HFFc6 (cell line): ENCODE measurements at regions not wholly inside any gene's neighbourhood (a gene's known extent, or its start where the extent isn't known, plus 50 kb on each side); places are given as distances from the start of the nearest gene placed in this dataset.
A peak's percentile ranks its signal among the peaks of the same experiment; 100 is the strongest.

ENCODE experiments used
- DNase-seq: peaks from one replicate; pipeline ENCODE4 v3.0.0-alpha.2; 2018
- H3K27ac Mint-ChIP-seq: 2 replicates; pipeline ENCODE4 v1.8.0; 2020; ENCODE audit warnings: mild to moderate bottlenecking, mixed read lengths
- H3K27me3 Mint-ChIP-seq: 2 replicates; pipeline ENCODE4 v1.8.0; 2021; ENCODE audit warnings: mild to moderate bottlenecking, moderate library complexity, mixed read lengths; ENCODE audit not compliant: insufficient read depth
- H3K36me3 Mint-ChIP-seq: 2 replicates; pipeline ENCODE4 v1.8.0; 2021; ENCODE audit warnings: low read depth, mixed read lengths
- H3K4me1 Mint-ChIP-seq: 2 replicates; pipeline ENCODE4 v1.8.0; 2020; ENCODE audit warnings: low read depth, mixed read lengths
- H3K4me3 Mint-ChIP-seq: 2 replicates; pipeline ENCODE4 v1.8.0; 2020; ENCODE audit warnings: mild to moderate bottlenecking, moderate library complexity, mixed read lengths
- H3K9me3 Mint-ChIP-seq: 2 replicates; pipeline ENCODE4 v1.8.0; 2020; ENCODE audit warnings: mild to moderate bottlenecking, mixed read lengths
- TF ChIP-seq, protein P1 (sequence below): fragments of 200-600 bp; sonication (generic); IDR thresholded peaks from 2 replicates; pipeline ENCODE4 v1.5.0; 2021; ENCODE audit warnings: antibody characterized with exemption, mild to moderate bottlenecking

DNA sequence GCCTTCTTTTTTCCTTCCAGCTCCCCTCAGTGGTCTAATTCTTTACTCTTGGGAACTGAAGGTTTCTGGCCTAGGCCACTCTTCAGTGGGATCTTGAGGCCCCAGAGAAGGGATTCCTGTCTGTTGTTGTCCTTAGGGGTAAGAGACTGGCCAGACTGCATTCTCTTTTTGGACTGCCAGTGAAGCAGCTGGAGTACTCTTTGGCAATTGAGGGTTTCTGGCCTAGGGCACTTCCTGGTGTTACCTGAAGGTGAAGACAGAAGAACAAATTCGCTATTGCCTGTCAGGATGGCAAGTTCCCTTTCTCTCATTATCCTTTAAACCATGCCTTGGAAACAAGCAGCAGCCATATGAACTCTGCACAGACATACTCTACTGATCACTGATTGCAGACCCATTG lies 286.6 kb upstream of the ZP4 start:
- DNase-seq = no peak
- TF ChIP-seq, protein P1, sequence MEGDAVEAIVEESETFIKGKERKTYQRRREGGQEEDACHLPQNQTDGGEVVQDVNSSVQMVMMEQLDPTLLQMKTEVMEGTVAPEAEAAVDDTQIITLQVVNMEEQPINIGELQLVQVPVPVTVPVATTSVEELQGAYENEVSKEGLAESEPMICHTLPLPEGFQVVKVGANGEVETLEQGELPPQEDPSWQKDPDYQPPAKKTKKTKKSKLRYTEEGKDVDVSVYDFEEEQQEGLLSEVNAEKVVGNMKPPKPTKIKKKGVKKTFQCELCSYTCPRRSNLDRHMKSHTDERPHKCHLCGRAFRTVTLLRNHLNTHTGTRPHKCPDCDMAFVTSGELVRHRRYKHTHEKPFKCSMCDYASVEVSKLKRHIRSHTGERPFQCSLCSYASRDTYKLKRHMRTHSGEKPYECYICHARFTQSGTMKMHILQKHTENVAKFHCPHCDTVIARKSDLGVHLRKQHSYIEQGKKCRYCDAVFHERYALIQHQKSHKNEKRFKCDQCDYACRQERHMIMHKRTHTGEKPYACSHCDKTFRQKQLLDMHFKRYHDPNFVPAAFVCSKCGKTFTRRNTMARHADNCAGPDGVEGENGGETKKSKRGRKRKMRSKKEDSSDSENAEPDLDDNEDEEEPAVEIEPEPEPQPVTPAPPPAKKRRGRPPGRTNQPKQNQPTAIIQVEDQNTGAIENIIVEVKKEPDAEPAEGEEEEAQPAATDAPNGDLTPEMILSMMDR = no peak
- Mint-ChIP-seq H3K27me3 (no peaks in the 10 kb centered on the region; the same call in none of the 2 replicates), H3K9me3 (peaks cover 10% of the 10 kb centered on the region), H3K36me3 (peaks cover 12% of the 10 kb centered on the region), H3K27ac (peak overlapping the region; percentile 73; the same call in 1 of the 2 replicates), H3K4me3 (no peak overlapping the region), H3K4me1 (peaks cover 46% of the 10 kb centered on the region)

- no peak overlapping the region; the same call in 1 of the 2 replicates for H3K4me3 Mint-ChIP-seq
- TF ChIP-seq, protein P1 = no peak
- H3K27ac Mint-ChIP-seq = no peak overlapping the region
- peaks cover 46% of the 10 kb centered on the region for H3K4me1 Mint-ChIP-seq
- peaks cover 3% of the 10 kb centered on the region; the same call in 1 of the 2 replicates for H3K9me3 Mint-ChIP-seq
- peak; percentile 7 for DNase-seq
- peaks cover 3% of the 10 kb centered on the region for H3K36me3 Mint-ChIP-seq
- no peaks in the 10 kb centered on the region; the same call in 1 of the 2 replicates for H3K27me3 Mint-ChIP-seq
Measured at GRCh38 chr1:238176441-238176840, 285.7 kb upstream of the ZP4 start.

GRCh38 chr1:238171985-238172384 lies 281.3 kb upstream of the ZP4 start:
- Mint-ChIP-seq H3K27me3 (no peaks in the 10 kb centered on the region; the same call in 1 of the 2 replicates), H3K9me3 (no peaks in the 10 kb centered on the region), H3K36me3 (no peaks in the 10 kb centered on the region), H3K27ac (no peak overlapping the region), H3K4me1 (peaks cover 23% of the 10 kb centered on the region; the same call in 1 of the 2 replicates), H3K4me3 (no peak overlapping the region)
- DNase-seq = no peak
- TF ChIP-seq, protein P1 = no peak

- no peak for DNase-seq
- peaks cover 15% of the 10 kb centered on the region for H3K36me3 Mint-ChIP-seq
- peaks cover 27% of the 10 kb centered on the region for H3K9me3 Mint-ChIP-seq
- TF ChIP-seq, protein P1 = no peak
- H3K27ac Mint-ChIP-seq = no peak overlapping the region
- H3K4me1 Mint-ChIP-seq = no peaks in the 10 kb centered on the region
- H3K27me3 Mint-ChIP-seq = no peaks in the 10 kb centered on the region
- no peak overlapping the region for H3K4me3 Mint-ChIP-seq
Measured at GRCh38 chr1:238161955-238162354, 271.2 kb upstream of the ZP4 start.

GRCh38 chr1:238153939-238154338 lies 263.2 kb upstream of the ZP4 start:
- peaks cover 4% of the 10 kb centered on the region; the same call in 1 of the 2 replicates for H3K9me3 Mint-ChIP-seq
- H3K4me3 Mint-ChIP-seq = no peak overlapping the region
- DNase-seq = no peak
- H3K4me1 Mint-ChIP-seq = peaks cover 34% of the 10 kb centered on the region
- H3K27me3 Mint-ChIP-seq = no peaks in the 10 kb centered on the region; the same call in 1 of the 2 replicates
- TF ChIP-seq, protein P1 = no peak
- H3K36me3 Mint-ChIP-seq = no peaks in the 10 kb centered on the region
- no peak overlapping the region for H3K27ac Mint-ChIP-seq
